Bronchial epithelial cell (primary cell): ENCODE measurements at regions not wholly inside any gene's neighbourhood (a gene's known extent, or its start where the extent isn't known, plus 50 kb on each side); places are given as distances from the start of the nearest gene placed in this dataset.
"Not testable (repeated sequence)": the region's sequence is repeated elsewhere in the genome, so short reads cannot be mapped to it uniquely, and the experiment has no call there.

ENCODE experiments used
- DNase-seq: peaks from one replicate; pipeline ENCODE4 v3.0.0-alpha.2; 2010; ENCODE audit warnings: low read depth
- FAIRE-seq: peaks from 2 replicates; lab custom pipeline; 2011; peaks lifted over from hg19 to GRCh38; lab: Jason Lieb, UNC
- H3K27me3 ChIP-seq: 2 replicates; pipeline ENCODE4 v1.5.1; 2011; ENCODE audit warnings: low read length; ENCODE audit not compliant: control insufficient read depth, insufficient read depth
- H3K36me3 ChIP-seq: 2 replicates; pipeline ENCODE4 v1.5.1; 2011; ENCODE audit warnings: low read length; ENCODE audit not compliant: control insufficient read depth, insufficient read depth
- H3K4me3 ChIP-seq: 2 replicates; pipeline ENCODE4 v1.5.1; 2011; ENCODE audit warnings: mild to moderate bottlenecking, low read depth, low read length, control low read depth
- TF ChIP-seq, protein P1 (sequence below): IDR thresholded peaks from 2 replicates; pipeline ENCODE4 v1.5.1; 2011; ENCODE audit warnings: mild to moderate bottlenecking, moderate library complexity, low read length, control low read depth, inconsistent platforms; ENCODE audit not compliant: insufficient read depth, severe bottlenecking

DNA sequence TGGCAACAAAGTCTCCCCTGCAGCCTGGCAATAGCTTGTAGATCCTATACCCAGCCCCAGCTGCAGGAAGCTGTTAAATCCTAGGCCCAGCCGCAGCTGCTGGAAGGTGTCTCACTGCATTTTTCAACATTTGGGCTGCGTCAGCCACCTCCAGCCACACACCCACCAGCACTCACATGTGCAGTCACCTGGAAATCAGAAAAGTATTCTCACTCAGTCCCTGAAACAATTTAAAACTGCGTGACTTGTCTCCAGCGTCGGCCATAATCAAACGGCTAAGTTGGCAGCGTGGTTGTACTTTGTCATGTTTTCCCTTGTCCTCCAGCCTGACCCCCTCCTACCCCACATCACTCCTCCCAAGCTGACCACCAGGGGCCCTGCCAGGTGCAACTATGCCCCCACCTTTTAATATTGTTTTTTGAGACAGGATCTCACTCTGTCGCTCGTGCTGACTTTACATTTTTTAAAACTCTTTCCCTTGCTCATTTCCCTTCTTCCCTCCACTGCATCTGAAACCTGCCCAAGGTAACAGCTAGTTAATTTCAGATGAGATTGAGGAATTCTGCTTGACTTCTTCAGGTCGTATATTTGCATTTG is 97.2 kb upstream of the FRG1 start:
- TF ChIP-seq, protein P1, sequence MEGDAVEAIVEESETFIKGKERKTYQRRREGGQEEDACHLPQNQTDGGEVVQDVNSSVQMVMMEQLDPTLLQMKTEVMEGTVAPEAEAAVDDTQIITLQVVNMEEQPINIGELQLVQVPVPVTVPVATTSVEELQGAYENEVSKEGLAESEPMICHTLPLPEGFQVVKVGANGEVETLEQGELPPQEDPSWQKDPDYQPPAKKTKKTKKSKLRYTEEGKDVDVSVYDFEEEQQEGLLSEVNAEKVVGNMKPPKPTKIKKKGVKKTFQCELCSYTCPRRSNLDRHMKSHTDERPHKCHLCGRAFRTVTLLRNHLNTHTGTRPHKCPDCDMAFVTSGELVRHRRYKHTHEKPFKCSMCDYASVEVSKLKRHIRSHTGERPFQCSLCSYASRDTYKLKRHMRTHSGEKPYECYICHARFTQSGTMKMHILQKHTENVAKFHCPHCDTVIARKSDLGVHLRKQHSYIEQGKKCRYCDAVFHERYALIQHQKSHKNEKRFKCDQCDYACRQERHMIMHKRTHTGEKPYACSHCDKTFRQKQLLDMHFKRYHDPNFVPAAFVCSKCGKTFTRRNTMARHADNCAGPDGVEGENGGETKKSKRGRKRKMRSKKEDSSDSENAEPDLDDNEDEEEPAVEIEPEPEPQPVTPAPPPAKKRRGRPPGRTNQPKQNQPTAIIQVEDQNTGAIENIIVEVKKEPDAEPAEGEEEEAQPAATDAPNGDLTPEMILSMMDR = no peak

DNA sequence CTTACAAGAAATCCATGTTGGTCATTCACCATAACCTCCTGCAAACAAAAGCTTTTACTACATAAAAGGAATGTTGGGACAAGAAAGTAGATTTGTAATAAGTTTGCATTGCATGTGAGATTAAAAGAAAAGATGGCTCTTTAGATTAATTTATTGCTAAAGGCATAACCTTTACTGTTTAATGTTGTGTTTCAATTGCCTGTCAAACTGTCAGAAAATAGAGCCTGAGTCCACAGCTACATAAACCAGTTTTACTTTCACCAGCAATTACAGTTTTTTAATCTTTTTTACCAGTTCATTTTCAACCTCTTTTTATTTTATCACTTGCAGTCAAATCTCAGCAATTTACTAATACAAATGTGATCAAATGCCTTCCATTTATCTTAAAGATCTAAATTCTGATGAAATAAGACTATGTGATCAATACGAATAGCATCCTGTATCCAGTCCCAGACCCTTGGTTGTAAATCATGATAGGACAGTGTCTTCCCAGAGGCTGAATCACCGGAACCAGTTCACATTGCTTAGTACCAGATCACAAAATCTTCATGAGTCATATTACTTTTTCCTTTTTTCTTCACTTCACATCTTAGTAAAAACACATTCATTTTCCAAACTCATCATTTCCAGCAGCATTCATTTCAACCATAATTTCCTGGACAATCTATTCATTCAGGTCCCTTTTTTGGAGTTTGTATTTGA is 95.4 kb upstream of the FRG1 start:
- no peaks in the 10 kb centered on the region for H3K36me3 ChIP-seq
- TF ChIP-seq, protein P1 = no peak
- DNase-seq = no peak
- H3K27me3 ChIP-seq = no peaks in the 10 kb centered on the region
- FAIRE-seq = no peak
- H3K4me3 ChIP-seq = no peak overlapping the region

More for the DNA sequence above, 97.2 kb upstream of the FRG1 start:
- Histone ChIP-seq H3K27me3 (no peaks in the 10 kb centered on the region), H3K4me3 (no peak overlapping the region), H3K36me3 (no peaks in the 10 kb centered on the region)
- DNase-seq (no peak), FAIRE-seq (no peak)

DNA sequence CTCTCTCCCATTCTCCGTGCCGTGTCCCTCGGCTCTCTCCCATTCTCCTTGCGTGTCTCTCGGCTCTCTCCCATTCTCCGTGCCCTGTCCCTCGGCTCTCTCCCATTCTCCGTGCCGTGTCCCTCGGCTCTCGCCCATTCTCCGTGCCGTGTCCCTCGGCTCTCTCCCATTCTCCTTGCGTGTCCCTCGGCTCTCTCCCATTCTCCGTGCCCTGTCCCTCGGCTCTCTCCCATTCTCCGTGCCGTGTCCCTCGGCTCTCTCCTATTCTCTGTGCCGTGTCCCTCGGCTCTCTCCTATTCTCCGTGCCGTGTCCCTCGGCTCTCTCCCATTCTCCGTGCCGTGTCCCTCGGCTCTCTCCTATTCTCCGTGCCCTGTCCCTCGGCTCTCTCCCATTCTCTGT is 94.6 kb upstream of the FRG1 start:
- FAIRE-seq, H3K36me3 ChIP-seq, H3K4me3 ChIP-seq, H3K27me3 ChIP-seq, DNase-seq: not testable (repeated sequence)

DNA sequence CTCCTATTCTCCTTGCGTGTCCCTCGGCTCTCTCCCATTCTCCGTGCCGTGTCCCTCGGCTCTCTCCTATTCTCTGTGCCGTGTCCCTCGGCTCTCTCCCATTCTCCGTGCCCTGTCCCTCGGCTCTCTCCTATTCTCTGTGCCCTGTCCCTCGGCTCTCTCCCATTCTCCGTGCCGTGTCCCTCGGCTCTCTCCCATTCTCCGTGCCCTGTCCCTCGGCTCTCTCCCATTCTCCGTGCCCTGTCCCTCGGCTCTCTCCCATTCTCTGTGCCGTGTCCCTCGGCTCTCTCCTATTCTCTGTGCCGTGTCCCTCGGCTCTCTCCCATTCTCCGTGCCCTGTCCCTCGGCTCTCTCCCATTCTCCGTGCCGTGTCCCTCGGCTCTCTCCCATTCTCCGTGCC is 94.1 kb upstream of the FRG1 start:
- H3K27me3 ChIP-seq, FAIRE-seq, H3K36me3 ChIP-seq, H3K4me3 ChIP-seq, DNase-seq: not testable (repeated sequence)

DNA sequence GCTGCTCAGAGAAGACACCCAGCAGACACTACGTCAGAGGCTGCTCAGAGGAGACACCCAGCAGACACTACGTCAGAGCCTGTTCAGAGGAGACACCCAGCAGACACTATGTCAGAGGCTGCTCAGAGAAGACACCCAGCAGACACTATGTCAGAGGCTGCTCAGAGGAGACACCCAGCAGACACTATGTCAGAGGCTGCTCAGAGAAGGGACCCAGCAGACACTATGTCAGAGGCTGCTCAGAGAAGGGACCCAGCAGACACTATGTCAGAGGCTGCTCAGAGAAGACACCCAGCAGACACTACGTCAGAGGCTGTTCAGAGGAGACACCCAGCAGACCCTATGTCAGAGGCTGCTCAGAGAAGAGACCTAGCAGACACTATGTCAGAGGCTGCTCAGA is 92.0 kb upstream of the FRG1 start:
- peak; percentile 99 for FAIRE-seq
- H3K27me3 ChIP-seq, H3K36me3 ChIP-seq, DNase-seq, H3K4me3 ChIP-seq: not testable (repeated sequence)

DNA sequence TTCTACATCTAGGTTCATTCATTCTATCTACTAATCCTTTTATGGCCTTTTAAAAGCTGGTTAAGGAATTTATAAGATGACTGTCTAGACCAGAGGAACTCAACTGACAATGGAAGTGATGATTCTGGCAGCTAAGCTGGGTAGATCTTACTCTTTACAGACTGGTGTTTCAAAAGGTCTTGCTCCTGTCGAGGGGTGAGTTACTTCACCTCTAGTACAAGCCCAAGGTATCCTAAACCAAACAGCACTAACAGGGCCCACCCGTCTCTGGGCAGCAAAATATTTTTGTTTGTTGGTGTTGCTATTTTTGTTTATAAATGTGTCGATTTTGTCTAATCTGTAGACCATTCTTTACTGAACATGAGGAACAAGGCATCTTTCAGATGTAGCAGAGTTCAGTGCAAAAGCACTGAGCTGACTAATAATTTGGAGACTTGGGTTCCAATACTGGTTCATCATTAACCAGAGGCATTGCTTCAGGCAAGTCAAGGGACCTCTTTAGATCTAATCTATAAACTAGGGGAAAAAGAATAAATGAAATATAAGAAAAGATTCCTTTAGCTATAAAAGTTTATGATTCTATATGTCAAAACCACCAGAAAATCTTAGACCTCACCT is 90.3 kb upstream of the FRG1 start:
- Histone ChIP-seq H3K27me3 (no peaks in the 10 kb centered on the region), H3K36me3 (no peaks in the 10 kb centered on the region), H3K4me3 (no peak overlapping the region)
- TF ChIP-seq, protein P1 = no peak
- FAIRE-seq = no peak
- DNase-seq = no peak

DNA sequence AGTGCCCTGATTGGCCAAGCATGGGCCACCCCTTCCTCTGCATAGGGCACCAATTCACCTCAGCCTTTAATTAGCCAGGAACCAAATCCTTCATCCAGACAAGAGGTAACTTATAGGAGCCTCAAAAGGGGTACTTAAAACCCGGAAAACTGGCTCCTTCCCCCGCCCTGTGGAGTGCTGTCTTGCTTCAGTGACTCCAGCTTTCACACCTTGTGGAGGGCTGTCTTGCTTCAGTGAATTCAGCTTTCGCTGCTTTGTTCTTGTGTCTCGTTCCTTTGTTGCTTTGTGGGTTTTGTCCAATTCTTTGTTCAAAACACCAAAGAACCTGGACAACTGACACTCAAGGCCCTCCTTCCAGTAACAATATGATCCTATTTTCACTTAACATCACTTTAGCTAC is 82.2 kb upstream of the FRG1 start:
- Histone ChIP-seq H3K27me3 (no peaks in the 10 kb centered on the region), H3K4me3 (no peak overlapping the region), H3K36me3 (no peaks in the 10 kb centered on the region)
- FAIRE-seq (no peak), DNase-seq (no peak)
- TF ChIP-seq, protein P1 = no peak
